HG03460 (cell line): ENCODE measurements at regions not wholly inside any gene's neighbourhood (a gene's known extent, or its start where the extent isn't known, plus 50 kb on each side); places are given as distances from the start of the nearest gene placed in this dataset.

ENCODE experiments used
- ATAC-seq: cut with Tn5 transposase; IDR thresholded peaks from one replicate; pipeline ENCODE4 v1.9.1; 2021; ENCODE audit not compliant: unreplicated experiment

- no peak for ATAC-seq
Observed at GRCh38 chr11:127674754-127675153, 674.2 kb upstream of the KIRREL3 start.

- no peak for ATAC-seq
Observed at GRCh38 chr11:127670374-127671119, 670.0 kb upstream of the KIRREL3 start.

- no peak for ATAC-seq
Observed at GRCh38 chr11:127656116-127656836, 655.7 kb upstream of the KIRREL3 start.

GRCh38 chr11:127653076-127653475, 652.5 kb upstream of the KIRREL3 start:
- no peak for ATAC-seq

- no peak for ATAC-seq
Observed at GRCh38 chr11:127651888-127652221, 651.3 kb upstream of the KIRREL3 start.

- ATAC-seq: no peak
Observed at GRCh38 chr11:127651175-127651887, 650.8 kb upstream of the KIRREL3 start.

GRCh38 chr11:127649958-127650357, 649.4 kb upstream of the KIRREL3 start:
- no peak for ATAC-seq

- ATAC-seq: no peak
Observed at GRCh38 chr11:127649071-127649470, 648.5 kb upstream of the KIRREL3 start.

GRCh38 chr11:127648583-127648982, 648.0 kb upstream of the KIRREL3 start:
- ATAC-seq: no peak

- ATAC-seq: no peak
Observed at GRCh38 chr11:127644366-127644765, 643.8 kb upstream of the KIRREL3 start.

- ATAC-seq: no peak
Observed at GRCh38 chr11:127643268-127644058, 642.9 kb upstream of the KIRREL3 start.

- ATAC-seq: no peak
Observed at GRCh38 chr11:127640561-127641451, 640.2 kb upstream of the KIRREL3 start.

- ATAC-seq: no peak
Observed at GRCh38 chr11:127639916-127640315, 639.3 kb upstream of the KIRREL3 start.

- ATAC-seq: no peak
Observed at GRCh38 chr11:127632976-127633680, 632.6 kb upstream of the KIRREL3 start.

GRCh38 chr11:127632546-127632945, 632.0 kb upstream of the KIRREL3 start:
- no peak for ATAC-seq

- no peak for ATAC-seq
Observed at GRCh38 chr11:127631974-127632373, 631.4 kb upstream of the KIRREL3 start.

- no peak for ATAC-seq
Observed at GRCh38 chr11:127629200-127629599, 628.6 kb upstream of the KIRREL3 start.

GRCh38 chr11:127628458-127628785, 627.9 kb upstream of the KIRREL3 start:
- ATAC-seq: no peak

- ATAC-seq: no peak
Observed at GRCh38 chr11:127627629-127628457, 627.3 kb upstream of the KIRREL3 start.
